Esophagus squamous epithelium (tissue), 5 donors: ENCODE measurements at regions not wholly inside any gene's neighbourhood (a gene's known extent, or its start where the extent isn't known, plus 50 kb on each side); places are given as distances from the start of the nearest gene placed in this dataset.

Experiments
- DNase-seq: peaks from one replicate; lab custom pipeline; 2025; lab: John Stamatoyannopoulos, UW
- H3K27ac ChIP-seq, 4 donors: fragments of 200-600 bp; sonication (generic); one replicate each; pipeline ENCODE4 v1.5.1; 2016 to 2019; ENCODE audit warnings: mild to moderate bottlenecking in 1 of 4
- H3K27me3 ChIP-seq, 4 donors: fragments of 200-600 bp; sonication (generic); 1 replicate in 3 of 4; 2 replicates in 1 of 4; pipeline versions ENCODE4 v1.5.1 to v1.6.0; 2017 to 2021; ENCODE audit warnings: antibody characterized with exemption in 1 of 4
- H3K36me3 ChIP-seq, 3 donors: fragments of 200-600 bp; sonication (generic); one replicate each; pipeline ENCODE4 v1.5.1; 2016 to 2019
- H3K4me1 ChIP-seq, 3 donors: fragments of 200-600 bp; sonication (generic); one replicate each; pipeline ENCODE4 v1.5.1; 2017 to 2019
- H3K4me3 ChIP-seq, 4 donors: fragments of 200-600 bp; sonication (generic); 1 replicate in 3 of 4; 2 replicates in 1 of 4; pipeline ENCODE4 v1.5.1; 2016 to 2019; ENCODE audit warnings: mild to moderate bottlenecking in 2 of 4, moderate library complexity in 1 of 4
- H3K9me3 ChIP-seq, 3 donors: fragments of 200-600 bp; sonication (generic); one replicate each; pipeline ENCODE4 v1.5.1; 2016 to 2019
- CTCF ChIP-seq, 6 experiments: fragments of 450-650 bp in 4 of 6; fragments of 200-600 bp in 2 of 6; sonication (generic) in 2 of 6; IDR thresholded peaks; one replicate each; pipeline ENCODE4 v1.5.1; 2016 to 2019; ENCODE audit warnings: antibody characterized with exemption in 6 of 6, mild to moderate bottlenecking in 4 of 6, moderate library complexity in 4 of 6
- POLR2A ChIP-seq, 4 donors: fragments of 450-650 bp; IDR thresholded peaks; one replicate each; pipeline ENCODE4 v1.6.1; 2017; ENCODE audit warnings: antibody characterized with exemption in 4 of 4, mild to moderate bottlenecking in 4 of 4, moderate library complexity in 3 of 4
- WGBS, 2 donors: methylation state at CpG; one replicate each; pipeline ENCODE4 v1.1.5; 2018; 5-methylcytosine and 5-hydroxymethylcytosine counted together
- intact Hi-C: fragments of 100-400 bp; cut with DNase I; formaldehyde crosslinking; loops from one replicate; pipeline ENCODE4 v1.15.0; 2022
- donor health status: DM: yes; HTN: yes; CAD: no.

DNA sequence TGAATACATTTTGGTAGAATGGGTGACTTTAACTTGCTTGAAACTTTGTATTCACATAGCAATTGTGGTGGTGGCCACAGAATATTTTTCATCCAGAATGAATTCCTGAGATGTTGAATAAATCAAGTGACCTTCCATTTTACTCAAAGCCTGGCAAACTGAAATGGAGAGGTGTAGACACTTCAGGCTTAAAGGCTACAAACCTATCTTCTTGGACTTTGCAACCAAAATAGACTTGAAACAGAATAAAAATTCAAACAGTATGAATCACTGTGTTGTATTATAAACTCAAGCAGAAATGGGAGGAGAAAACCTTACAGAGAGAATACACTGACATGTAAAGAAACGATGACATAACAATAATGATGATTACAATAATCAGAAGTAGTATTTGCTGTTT lies 371.6 kb downstream of the BCKDHB start:
- Histone ChIP-seq H3K36me3 (no peaks in the 10 kb centered on the region), H3K9me3 (no peaks in the 10 kb centered on the region), H3K27ac (no peak overlapping the region), H3K27me3 (no peaks in the 10 kb centered on the region), H3K4me3 (no peak overlapping the region), H3K4me1 (no peaks in the 10 kb centered on the region)
- 71 to 81% methylated on average over 1 of the region's 1 CpG for WGBS, 2 donors
- intact Hi-C loops: no loop called here
- no peak for TF ChIP-seq CTCF (IDR thresholded peaks at IDR 0.05)
- no peak for TF ChIP-seq POLR2A (IDR thresholded peaks at IDR 0.05)
- no peak for DNase-seq

GRCh38 chr6:80477591-80477990 lies 371.1 kb downstream of the BCKDHB start:
- TF ChIP-seq POLR2A (IDR thresholded peaks at IDR 0.05) (no peak), CTCF (IDR thresholded peaks at IDR 0.05) (no peak)
- intact Hi-C loops: no loop called here
- DNase-seq: no peak
- Histone ChIP-seq H3K27ac (no peak overlapping the region), H3K4me1 (no peaks in the 10 kb centered on the region), H3K27me3 (no peaks in the 10 kb centered on the region), H3K36me3 (no peaks in the 10 kb centered on the region), H3K9me3 (no peaks in the 10 kb centered on the region), H3K4me3 (no peak overlapping the region)
- WGBS, 2 donors: 41 to 44% methylated on average over 3 of the region's 3 CpGs

- WGBS, 2 donors: 35 to 65% methylated on average over 1 of the region's 1 CpG
- H3K36me3 ChIP-seq: no peaks in the 10 kb centered on the region
Measured at GRCh38 chr6:80472271-80472670, 365.8 kb downstream of the BCKDHB start.

DNA sequence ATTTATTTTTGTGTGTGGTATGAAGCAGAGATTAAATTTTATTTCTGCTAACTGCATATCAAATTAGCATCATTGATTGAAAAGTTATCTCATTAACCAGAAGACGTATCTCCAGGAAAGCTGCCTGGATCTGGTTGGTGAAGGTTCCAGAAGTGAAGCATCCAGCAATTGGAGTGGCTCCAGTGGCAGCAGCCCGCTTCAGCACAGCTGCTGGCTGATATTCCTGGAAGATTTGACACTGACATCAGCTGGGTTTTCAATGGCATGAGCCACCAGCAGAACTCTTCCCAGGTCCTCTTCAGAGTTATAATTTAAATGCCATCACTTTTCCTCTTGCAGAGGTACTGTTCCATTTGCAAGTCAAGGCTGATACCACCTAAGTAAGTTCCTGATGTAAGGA lies 363.5 kb downstream of the BCKDHB start:
- 48 to 65% methylated on average over 2 of the region's 2 CpGs for WGBS, 2 donors
- Histone ChIP-seq H3K36me3 (no peaks in the 10 kb centered on the region), H3K9me3 (no peaks in the 10 kb centered on the region), H3K27me3 (no peaks in the 10 kb centered on the region), H3K27ac (no peak overlapping the region), H3K4me1 (no peaks in the 10 kb centered on the region), H3K4me3 (no peak overlapping the region)
- intact Hi-C loops: no loop called here
- no peak for DNase-seq
- TF ChIP-seq POLR2A (IDR thresholded peaks at IDR 0.05) (no peak), CTCF (IDR thresholded peaks at IDR 0.05) (no peak)

More at GRCh38 chr6:80472271-80472670, 365.8 kb downstream of the BCKDHB start:
- Histone ChIP-seq H3K4me1 (no peaks in the 10 kb centered on the region), H3K9me3 (no peaks in the 10 kb centered on the region), H3K27me3 (no peaks in the 10 kb centered on the region), H3K27ac (no peak overlapping the region), H3K4me3 (no peak overlapping the region)
- TF ChIP-seq CTCF (IDR thresholded peaks at IDR 0.05) (no peak), POLR2A (IDR thresholded peaks at IDR 0.05) (no peak)
- intact Hi-C loops: no loop called here
- DNase-seq: no peak

- TF ChIP-seq POLR2A (IDR thresholded peaks at IDR 0.05): no peak
- TF ChIP-seq CTCF (IDR thresholded peaks at IDR 0.05): no peak
- Histone ChIP-seq H3K4me1 (no peaks in the 10 kb centered on the region), H3K27me3 (no peaks in the 10 kb centered on the region), H3K9me3 (no peaks in the 10 kb centered on the region), H3K27ac (no peak overlapping the region), H3K36me3 (no peaks in the 10 kb centered on the region), H3K4me3 (no peak overlapping the region)
- intact Hi-C loops: no loop called here
- WGBS, 2 donors: 67 to 73% methylated on average over 2 of the region's 2 CpGs
- no peak for DNase-seq
Measured at GRCh38 chr6:80468398-80468797, 361.9 kb downstream of the BCKDHB start.
